Adrenal gland (tissue), 9 donors: ENCODE measurements at regions not wholly inside any gene's neighbourhood (a gene's known extent, or its start where the extent isn't known, plus 50 kb on each side); places are given as distances from the start of the nearest gene placed in this dataset.
"Not testable (repeated sequence)": the region's sequence is repeated elsewhere in the genome, so short reads cannot be mapped to it uniquely, and the experiment has no call there.

ENCODE experiments used
- DNase-seq, 7 donors: peaks; one replicate each; pipeline ENCODE4 v3.0.0-alpha.2; 2019 to 2020
- H3K27ac ChIP-seq, 5 donors: fragments of 200-600 bp; sonication (generic) in 4 of 5; 1 replicate in 3 of 5; 2 replicates in 2 of 5; pipeline versions ENCODE4 v1.5.1 to v1.8.0; 2016 to 2020; ENCODE audit warnings: mild to moderate bottlenecking in 1 of 5
- H3K27me3 ChIP-seq: fragments of 200-600 bp; 2 replicates; pipeline ENCODE4 v1.8.0; 2021
- H3K36me3 ChIP-seq, 2 donors: fragments of 200-600 bp; replicated peaks in 1 of 2; 1 replicate in 1 of 2; 2 replicates in 1 of 2; pipeline versions ENCODE4 v1.5.1 to v1.8.0; 2018 to 2022
- H3K4me1 ChIP-seq, 2 donors: fragments of 200-600 bp; replicated peaks in 1 of 2; 1 replicate in 1 of 2; 2 replicates in 1 of 2; pipeline versions ENCODE4 v1.5.1 to v1.8.0; 2018 to 2021
- H3K4me3 ChIP-seq, 4 donors: fragments of 200-600 bp; sonication (generic) in 3 of 4; one replicate each; pipeline ENCODE4 v1.5.1; 2016 to 2018
- H3K9me3 ChIP-seq, 3 donors: fragments of 200-600 bp; sonication (generic) in 1 of 3; replicated peaks in 1 of 3; 1 replicate in 2 of 3; 2 replicates in 1 of 3; pipeline versions ENCODE4 v1.5.1 to v1.8.0; 2016 to 2021
- CTCF ChIP-seq, 6 experiments: fragments of 450-650 bp in 4 of 6; fragments of 200-600 bp in 2 of 6; sonication (generic) in 1 of 6; IDR thresholded peaks; 1 replicate in 5 of 6; 2 replicates in 1 of 6; pipeline versions ENCODE4 v1.5.1 to v1.8.0; 2016 to 2021; ENCODE audit warnings: antibody characterized with exemption in 6 of 6, mild to moderate bottlenecking in 2 of 6, moderate library complexity in 1 of 6
- POLR2A ChIP-seq, 2 donors: fragments of 450-650 bp; IDR thresholded peaks; one replicate each; pipeline ENCODE4 v1.6.1; 2017; ENCODE audit warnings: antibody characterized with exemption in 2 of 2, mild to moderate bottlenecking in 2 of 2, moderate library complexity in 1 of 2
- WGBS, 4 donors: extraction: QIAGEN DNeasy Blood & Tissue Kit in 2 of 4; methylation state at CpG; one replicate each; pipeline versions ENCODE4 v1.1.5 to v1.1.7; 2013 to 2017; 5-methylcytosine and 5-hydroxymethylcytosine counted together
- intact Hi-C, 2 donors: fragments of 100-400 bp; cut with DNase I; formaldehyde crosslinking; loops; one replicate each; pipeline versions ENCODE4 v1.14.1 to v1.15.0; 2022 to 2023
- donor health status: healthy with polysubstance abuse.
- donor health status: Bipolar disorder and iron deficiency.
- donor health status: DM: yes; HTN: yes; CAD: no.
- donor health status: DM: no; HTN: no; CAD: no.
- donor health status: DM: no; HTN: no; CAD: no.

GRCh38 chr15:35279811-35280210, 194.7 kb upstream of the NANOGP8 start:
- H3K36me3 ChIP-seq: no peaks in the 10 kb centered on the region
- TF ChIP-seq POLR2A (IDR thresholded peaks at IDR 0.05): no peak
- TF ChIP-seq CTCF (IDR thresholded peaks at IDR 0.05): no peak
- H3K9me3 ChIP-seq: peaks cover 0 to 9% (median 0%) of the 10 kb centered on the region in 3 donors
- no peak overlapping the region for H3K4me3 ChIP-seq
- no peaks in the 10 kb centered on the region for H3K4me1 ChIP-seq
- 91 to 100% (median 93%) methylated on average over 1 of the region's 1 CpG for WGBS, 4 donors
- DNase-seq: no peak
- no peaks in the 10 kb centered on the region for H3K27me3 ChIP-seq
- intact Hi-C loops: loop anchor here in 1 of 2 donors (10.0 kb wide), 1 partner anchor 165 kb away; no protein-coding TSS in a partner anchor
- H3K27ac ChIP-seq: no peak overlapping the region

- H3K9me3 ChIP-seq: no peaks in the 10 kb centered on the region
- no peak overlapping the region for H3K4me3 ChIP-seq
- intact Hi-C loops: no loop called here
- no peak for DNase-seq
- TF ChIP-seq CTCF (IDR thresholded peaks at IDR 0.05) (no peak), POLR2A (IDR thresholded peaks at IDR 0.05) (no peak)
- no peaks in the 10 kb centered on the region for H3K27me3 ChIP-seq
- no peaks in the 10 kb centered on the region for H3K36me3 ChIP-seq
- H3K4me1 ChIP-seq: no peaks in the 10 kb centered on the region
- no peak overlapping the region for H3K27ac ChIP-seq
- 81 to 91% (median 85%) methylated on average over 4 of the region's 4 CpGs for WGBS, 4 donors
These were observed 186.4 kb upstream of the NANOGP8 start for GRCh38 chr15:35271371-35272043.

GRCh38 chr15:35260941-35261340, 175.8 kb upstream of the NANOGP8 start:
- WGBS, 4 donors: 71 to 86% (median 78%) methylated on average over 5 of the region's 5 CpGs
- Histone ChIP-seq H3K27me3 (no peaks in the 10 kb centered on the region), H3K36me3 (no peaks in the 10 kb centered on the region), H3K9me3 (no peaks in the 10 kb centered on the region), H3K4me1 (no peaks in the 10 kb centered on the region), H3K4me3 (no peak overlapping the region), H3K27ac (no peak overlapping the region)
- TF ChIP-seq POLR2A (IDR thresholded peaks at IDR 0.05) (no peak), CTCF (IDR thresholded peaks at IDR 0.05) (no peak)
- no peak for DNase-seq
- intact Hi-C loops: no loop called here

GRCh38 chr15:35260274-35260673, 175.2 kb upstream of the NANOGP8 start:
- intact Hi-C loops: not testable (repeated sequence)
- WGBS, 4 donors: 95 to 99% (median 96%) methylated on average over 6 of the region's 6 CpGs

GRCh38 chr15:35256551-35256950, 171.5 kb upstream of the NANOGP8 start:
- H3K4me1 ChIP-seq: no peaks in the 10 kb centered on the region
- H3K36me3 ChIP-seq: no peaks in the 10 kb centered on the region
- intact Hi-C loops: no loop called here
- TF ChIP-seq POLR2A (IDR thresholded peaks at IDR 0.05): no peak
- TF ChIP-seq CTCF (IDR thresholded peaks at IDR 0.05): no peak
- H3K27me3 ChIP-seq: no peaks in the 10 kb centered on the region
- 79 to 83% (median 79%) methylated on average over 2 of the region's 2 CpGs for WGBS, 4 donors
- no peak for DNase-seq
- H3K27ac ChIP-seq: no peak overlapping the region
- no peak overlapping the region for H3K4me3 ChIP-seq
- H3K9me3 ChIP-seq: no peaks in the 10 kb centered on the region

More at GRCh38 chr15:35260274-35260673, 175.2 kb upstream of the NANOGP8 start:
- H3K9me3 ChIP-seq, DNase-seq, H3K27me3 ChIP-seq, H3K27ac ChIP-seq, H3K4me3 ChIP-seq, H3K36me3 ChIP-seq, H3K4me1 ChIP-seq: not testable (repeated sequence)
